ENCODE measurements at regions not wholly inside any gene's neighbourhood (a gene's known extent, or its start where the extent isn't known, plus 50 kb on each side); places are given as distances from the start of the nearest gene placed in this dataset.

DNA sequence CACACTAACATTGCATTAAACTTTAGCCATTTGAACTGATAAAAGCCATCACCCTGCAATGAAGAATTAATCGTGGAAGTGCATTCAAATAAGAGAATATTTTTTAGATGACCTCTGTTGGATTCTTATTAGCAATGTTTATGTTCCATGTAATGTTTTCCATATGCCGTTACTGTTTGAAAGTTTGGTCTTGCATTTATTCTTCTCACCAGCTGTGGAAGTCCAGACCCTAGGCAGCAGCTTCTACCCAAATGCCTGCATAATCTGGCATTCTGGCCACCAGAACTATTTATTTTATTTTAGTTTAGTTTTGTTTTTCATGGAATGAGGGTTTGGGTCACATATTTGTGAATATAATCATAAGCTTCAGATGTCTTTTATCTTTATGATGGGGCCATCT, 140.4 kb downstream of the SAMD5 start:
- TF ChIP-seq TAF1 (IDR thresholded peaks at IDR 0.05; ENCODE audit: borderline replicate concordance, low read depth, low read length) (no peak), POLR2AphosphoS5 (IDR thresholded peaks at IDR 0.05; ENCODE audit: low read depth, low read length) (no peak), POLR2A (IDR thresholded peaks at IDR 0.05; ENCODE audit: low read depth, low read length) (no peak)
- FAIRE-seq (no peak), DNase-seq (ENCODE audit: insufficient read length) (no peak)

DNA sequence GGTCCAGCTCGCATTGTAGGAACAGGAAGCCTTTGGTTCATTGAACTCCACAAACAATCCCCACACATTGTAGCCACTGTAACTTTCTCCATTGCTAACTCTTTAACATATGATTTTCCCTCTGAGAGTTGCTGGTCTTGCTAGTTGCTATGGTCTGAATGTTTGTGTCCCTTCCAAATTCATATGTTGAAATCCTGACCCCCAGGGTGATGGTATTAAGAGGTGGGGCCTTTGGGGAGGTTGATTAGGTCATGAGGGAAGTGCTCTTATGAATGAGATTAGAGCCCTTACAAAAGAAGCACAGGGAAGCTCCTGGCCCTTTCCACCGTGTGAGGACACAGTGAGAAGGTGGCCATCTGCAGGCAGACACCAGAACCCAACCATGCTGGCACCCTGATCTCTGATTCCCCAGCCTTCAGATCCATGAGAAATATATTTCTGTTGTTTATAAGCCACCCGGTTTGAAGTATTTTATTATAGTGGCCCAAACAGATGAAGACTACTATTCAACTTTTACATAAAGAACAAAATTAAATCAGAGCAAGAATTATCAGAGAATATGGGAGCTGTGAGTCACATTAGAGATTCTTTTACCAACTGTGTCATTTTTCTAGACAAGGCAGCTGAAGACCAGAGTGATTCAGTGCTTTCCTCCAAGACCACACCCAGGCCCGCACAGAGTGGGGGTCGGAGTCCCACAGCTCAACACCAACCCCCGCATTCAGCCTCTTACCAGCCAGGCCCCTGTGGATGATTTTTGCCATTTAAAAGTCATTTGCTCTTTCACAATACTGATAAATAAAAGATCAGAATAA, 143.0 kb downstream of the SAMD5 start:
- TF ChIP-seq TAF1 (IDR thresholded peaks at IDR 0.05; ENCODE audit: borderline replicate concordance, low read depth, low read length) (no peak), POLR2A (IDR thresholded peaks at IDR 0.05; ENCODE audit: low read depth, low read length) (no peak), POLR2AphosphoS5 (IDR thresholded peaks at IDR 0.05; ENCODE audit: low read depth, low read length) (no peak)
- DNase-seq (ENCODE audit: insufficient read length): no peak
- no peak for FAIRE-seq

DNA sequence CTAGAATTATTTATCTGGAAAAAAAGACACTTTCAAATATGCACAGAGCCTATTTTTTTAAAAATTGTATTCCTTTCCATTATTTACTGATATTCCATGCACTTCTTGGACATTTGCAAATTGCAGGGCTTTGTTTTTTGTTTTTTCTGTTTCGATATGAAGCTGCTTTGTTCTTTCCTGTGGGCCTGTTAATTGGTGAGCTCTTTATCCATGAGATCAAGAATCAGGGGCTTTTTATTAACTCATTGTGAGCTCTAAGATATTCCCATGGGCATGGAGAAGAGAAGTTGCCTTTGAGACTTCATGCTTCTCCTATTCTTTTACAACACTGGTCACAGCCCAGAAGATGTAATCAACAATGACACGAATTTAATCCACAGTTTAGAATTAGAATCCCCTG, 145.1 kb downstream of the SAMD5 start:
- TF ChIP-seq POLR2A (IDR thresholded peaks at IDR 0.05; ENCODE audit: low read depth, low read length) (no peak), TAF1 (IDR thresholded peaks at IDR 0.05; ENCODE audit: borderline replicate concordance, low read depth, low read length) (no peak), POLR2AphosphoS5 (IDR thresholded peaks at IDR 0.05; ENCODE audit: low read depth, low read length) (no peak)
- FAIRE-seq (no peak), DNase-seq (ENCODE audit: insufficient read length) (no peak)

DNA sequence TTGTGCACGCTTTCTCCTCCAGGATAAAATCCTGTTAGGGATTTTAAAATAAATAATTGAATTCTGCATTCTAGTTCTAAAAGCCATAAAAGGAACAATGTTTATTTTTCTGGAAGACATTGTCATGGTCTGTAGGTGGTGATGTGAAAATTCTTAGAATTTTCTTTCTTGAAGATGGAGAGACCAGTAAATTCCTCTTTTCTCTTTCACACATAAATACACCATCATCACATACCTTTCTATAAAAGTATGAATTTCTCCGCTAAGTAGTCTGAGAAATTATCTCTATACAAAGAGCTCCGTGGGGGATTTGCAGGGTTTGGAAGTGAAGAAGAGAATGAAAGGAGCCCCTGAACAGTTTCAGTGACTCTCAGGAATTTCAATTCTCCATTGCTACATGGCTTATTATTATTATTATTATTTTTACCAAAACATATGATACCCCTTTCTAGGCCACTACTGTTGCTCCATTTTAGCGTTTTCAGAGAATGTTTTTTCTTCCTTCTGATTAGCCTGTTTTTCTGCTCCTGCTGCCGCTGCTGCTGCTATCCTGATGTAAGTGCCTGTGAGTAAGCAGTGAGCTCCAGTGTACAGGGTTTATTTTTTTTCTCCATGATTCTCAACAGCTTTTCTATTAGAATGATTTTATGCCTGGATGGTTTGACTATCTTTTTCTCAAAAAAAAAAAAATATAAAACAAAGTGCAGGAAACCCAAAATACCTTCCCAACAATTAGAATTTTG, 145.8 kb downstream of the SAMD5 start:
- no peak for TF ChIP-seq POLR2A (IDR thresholded peaks at IDR 0.05; ENCODE audit: low read depth, low read length)
- no peak for TF ChIP-seq POLR2AphosphoS5 (IDR thresholded peaks at IDR 0.05; ENCODE audit: low read depth, low read length)
- TF ChIP-seq TAF1 (IDR thresholded peaks at IDR 0.05; ENCODE audit: borderline replicate concordance, low read depth, low read length): no peak
- no peak for DNase-seq (ENCODE audit: insufficient read length)
- no peak for FAIRE-seq

DNA sequence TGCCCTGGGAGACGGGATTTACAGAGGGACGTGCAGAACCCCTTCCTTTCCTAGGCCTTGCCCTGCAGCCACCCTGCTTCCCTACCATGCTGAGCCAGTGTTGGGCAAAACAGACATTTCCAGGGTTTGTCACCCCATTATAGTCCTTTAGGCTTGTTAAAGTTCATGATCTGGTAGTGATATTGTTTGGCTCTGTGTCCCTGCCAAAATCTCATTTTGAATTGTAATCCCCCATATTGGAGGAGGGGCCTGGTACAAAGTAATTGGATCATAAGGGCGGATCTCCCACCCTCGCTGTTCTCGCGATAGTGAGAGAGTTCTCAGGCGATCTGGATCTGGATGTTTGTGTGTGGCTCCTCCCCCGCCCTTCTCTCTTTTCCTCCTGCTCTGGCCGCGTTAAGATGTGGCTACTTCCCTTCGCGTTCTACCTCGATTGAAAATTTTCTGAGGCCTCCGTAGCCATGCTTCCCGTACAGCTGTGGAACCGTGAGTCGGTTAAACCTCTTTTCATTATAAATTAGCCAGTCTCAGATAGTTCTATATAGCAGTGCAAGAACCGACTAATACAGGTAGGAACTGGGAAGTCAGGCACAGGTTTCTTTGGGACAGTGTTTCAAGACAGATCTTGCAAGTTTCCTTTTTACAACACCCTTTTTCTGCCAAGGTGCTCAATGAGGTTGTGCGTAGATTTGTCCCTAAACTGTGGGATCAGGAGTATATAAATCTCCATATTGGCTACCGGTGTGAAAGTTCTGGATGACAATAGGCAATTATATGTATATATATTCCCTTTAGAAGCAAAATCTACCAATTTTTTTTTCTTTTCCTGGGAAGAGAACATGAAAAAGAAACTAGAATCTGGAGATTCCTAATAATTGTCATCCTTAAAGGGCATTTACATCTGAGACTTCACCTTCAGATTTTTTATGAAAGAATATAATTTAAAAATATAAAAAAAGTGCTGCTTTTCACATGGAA, 152.1 kb downstream of the SAMD5 start:
- DNase-seq (ENCODE audit: insufficient read length) (no peak), FAIRE-seq (no peak)
- no peak for TF ChIP-seq POLR2AphosphoS5 (IDR thresholded peaks at IDR 0.05; ENCODE audit: low read depth, low read length)
- no peak for TF ChIP-seq TAF1 (IDR thresholded peaks at IDR 0.05; ENCODE audit: borderline replicate concordance, low read depth, low read length)
- no peak for TF ChIP-seq POLR2A (IDR thresholded peaks at IDR 0.05; ENCODE audit: low read depth, low read length)

DNA sequence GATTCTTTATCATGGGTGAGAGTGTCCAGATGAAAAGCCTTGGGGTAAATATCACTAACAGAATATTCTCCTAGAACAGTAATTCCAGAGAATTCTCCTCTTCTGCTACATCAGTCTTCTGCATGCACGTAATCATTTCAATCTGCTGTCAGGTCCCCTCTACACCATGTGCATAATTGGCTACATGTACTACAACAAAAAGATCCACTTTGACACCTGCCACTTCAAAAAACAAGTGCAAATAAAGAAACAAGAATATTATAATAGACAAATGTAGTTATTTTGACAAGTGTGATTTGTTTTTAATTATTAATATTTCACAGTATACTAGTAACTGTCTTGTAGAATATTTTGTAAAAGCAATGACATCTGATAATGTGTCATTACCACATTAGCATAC, 154.2 kb downstream of the SAMD5 start:
- no peak for DNase-seq (ENCODE audit: insufficient read length)
- TF ChIP-seq POLR2AphosphoS5 (IDR thresholded peaks at IDR 0.05; ENCODE audit: low read depth, low read length): no peak
- TF ChIP-seq TAF1 (IDR thresholded peaks at IDR 0.05; ENCODE audit: borderline replicate concordance, low read depth, low read length): no peak
- TF ChIP-seq POLR2A (IDR thresholded peaks at IDR 0.05; ENCODE audit: low read depth, low read length): no peak
- FAIRE-seq: no peak

DNA sequence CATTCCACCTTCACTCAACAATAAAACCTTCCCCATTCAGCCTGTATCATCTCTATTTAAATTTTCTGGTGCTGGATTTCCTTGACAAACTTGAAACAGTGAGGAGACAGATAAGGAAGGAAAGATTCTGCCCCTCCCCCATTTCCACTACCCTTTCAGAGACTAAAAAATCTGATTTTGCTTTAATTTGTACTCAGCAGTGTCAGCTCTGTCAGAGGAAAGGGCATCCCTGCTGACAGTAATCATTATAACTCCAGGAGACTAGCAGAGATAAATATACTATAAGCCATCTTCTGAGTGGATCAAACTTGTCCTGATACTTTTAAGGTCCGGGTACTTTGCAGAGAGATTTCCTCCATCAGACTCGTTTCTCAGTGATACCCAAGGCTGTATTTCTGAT, 155.6 kb downstream of the SAMD5 start:
- DNase-seq (ENCODE audit: insufficient read length): no peak
- no peak for FAIRE-seq
- TF ChIP-seq TAF1 (IDR thresholded peaks at IDR 0.05; ENCODE audit: borderline replicate concordance, low read depth, low read length): no peak
- no peak for TF ChIP-seq POLR2AphosphoS5 (IDR thresholded peaks at IDR 0.05; ENCODE audit: low read depth, low read length)
- no peak for TF ChIP-seq POLR2A (IDR thresholded peaks at IDR 0.05; ENCODE audit: low read depth, low read length)

DNA sequence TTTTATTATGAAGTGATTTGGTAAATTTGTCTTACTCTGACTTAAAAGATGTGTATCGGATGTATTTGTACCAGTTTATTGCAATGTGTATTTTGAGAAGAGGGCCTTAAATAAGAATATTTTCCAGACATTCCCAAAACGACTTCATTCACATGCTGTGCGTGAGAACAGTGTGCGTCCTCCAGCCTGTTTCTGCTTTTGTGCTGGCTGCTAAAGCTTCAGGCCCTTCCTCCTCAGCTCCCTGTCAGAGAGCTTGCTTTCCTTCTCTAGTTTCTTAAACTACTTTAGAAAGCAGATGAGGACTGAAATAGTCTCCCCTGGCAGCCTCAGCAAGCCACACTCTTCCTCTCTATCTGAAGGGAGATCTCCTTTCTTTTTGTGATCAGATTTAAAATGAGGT, 157.8 kb downstream of the SAMD5 start:
- no peak for DNase-seq (ENCODE audit: insufficient read length)
- TF ChIP-seq POLR2A (IDR thresholded peaks at IDR 0.05; ENCODE audit: low read depth, low read length) (no peak), TAF1 (IDR thresholded peaks at IDR 0.05; ENCODE audit: borderline replicate concordance, low read depth, low read length) (no peak), POLR2AphosphoS5 (IDR thresholded peaks at IDR 0.05; ENCODE audit: low read depth, low read length) (no peak)
- FAIRE-seq: no peak

DNA sequence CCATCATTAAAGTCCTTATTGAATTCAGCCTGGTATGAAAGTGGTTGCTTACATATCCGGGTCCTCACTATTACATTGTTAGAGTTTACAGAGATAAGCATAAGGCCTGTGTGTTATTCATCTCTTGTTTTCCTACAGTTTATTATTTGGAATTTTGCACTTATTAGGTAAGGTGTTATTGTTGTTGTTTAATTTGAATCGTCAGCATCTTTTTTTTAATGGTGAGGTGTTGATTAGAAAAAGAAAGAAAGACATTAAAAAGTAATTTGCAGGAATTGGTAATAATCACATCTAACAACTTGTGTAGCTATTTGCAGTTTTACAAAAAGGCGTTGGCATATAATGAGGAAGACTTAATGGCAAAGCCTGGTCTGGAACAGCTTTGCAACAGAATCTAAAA, 158.6 kb downstream of the SAMD5 start:
- FAIRE-seq (no peak), DNase-seq (ENCODE audit: insufficient read length) (no peak)
- no peak for TF ChIP-seq TAF1 (IDR thresholded peaks at IDR 0.05; ENCODE audit: borderline replicate concordance, low read depth, low read length)
- TF ChIP-seq POLR2AphosphoS5 (IDR thresholded peaks at IDR 0.05; ENCODE audit: low read depth, low read length): no peak
- no peak for TF ChIP-seq POLR2A (IDR thresholded peaks at IDR 0.05; ENCODE audit: low read depth, low read length)

DNA sequence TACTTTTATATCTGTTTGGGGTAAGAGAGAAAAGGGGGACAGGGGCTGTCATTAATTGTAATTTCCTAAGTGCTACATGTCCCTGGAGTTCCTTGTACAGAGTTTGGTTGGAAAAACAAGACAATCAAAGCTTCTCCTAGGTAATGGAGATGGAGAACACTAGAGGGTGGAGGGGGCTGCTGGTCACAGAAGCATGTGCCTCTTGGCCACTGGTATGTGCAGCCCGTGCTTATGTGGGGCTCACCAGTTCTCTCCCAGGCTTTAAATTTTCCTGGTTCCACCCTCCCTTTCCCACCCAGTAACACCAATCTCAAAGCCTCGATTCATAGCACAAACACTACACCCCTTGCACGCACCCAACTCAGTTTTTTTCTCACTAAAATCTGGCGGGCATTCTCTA, 165.6 kb downstream of the SAMD5 start:
- no peak for TF ChIP-seq POLR2A (IDR thresholded peaks at IDR 0.05; ENCODE audit: low read depth, low read length)
- TF ChIP-seq TAF1 (IDR thresholded peaks at IDR 0.05; ENCODE audit: borderline replicate concordance, low read depth, low read length): no peak
- TF ChIP-seq POLR2AphosphoS5 (IDR thresholded peaks at IDR 0.05; ENCODE audit: low read depth, low read length): no peak
- FAIRE-seq: no peak
- no peak for DNase-seq (ENCODE audit: insufficient read length)

DNA sequence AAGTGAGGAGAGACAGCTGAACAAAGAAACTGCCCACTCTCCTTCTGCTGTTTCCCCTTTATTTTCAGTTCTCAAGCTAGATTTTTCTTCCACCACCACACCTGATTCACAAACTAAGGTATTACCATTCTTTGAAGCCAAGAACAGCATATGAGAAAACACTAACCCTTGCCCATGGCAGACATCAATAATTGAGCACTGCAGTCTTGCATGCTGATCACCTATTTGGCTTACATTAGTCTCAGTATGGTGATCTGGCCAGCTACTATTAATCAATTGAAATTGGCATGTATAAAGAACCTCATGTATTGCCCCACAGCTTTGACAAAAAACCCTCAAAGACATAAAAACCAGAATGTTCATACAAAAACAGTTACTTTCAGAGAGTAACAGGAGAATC, 166.3 kb downstream of the SAMD5 start:
- TF ChIP-seq TAF1 (IDR thresholded peaks at IDR 0.05; ENCODE audit: borderline replicate concordance, low read depth, low read length) (no peak), POLR2A (IDR thresholded peaks at IDR 0.05; ENCODE audit: low read depth, low read length) (no peak)
- no peak for DNase-seq (ENCODE audit: insufficient read length)
- no peak for FAIRE-seq
